GM12891 (cell line): ENCODE measurements at regions not wholly inside any gene's neighbourhood (a gene's known extent, or its start where the extent isn't known, plus 50 kb on each side); places are given as distances from the start of the nearest gene placed in this dataset.

Source experiments
- POLR2A ChIP-seq: IDR thresholded peaks from 2 replicates; pipeline ENCODE4 v1.6.1; 2011; ENCODE audit warnings: low read depth, low read length, control low read depth
- POLR2AphosphoS5 ChIP-seq: IDR thresholded peaks from 2 replicates; pipeline ENCODE4 v1.6.1; 2011; ENCODE audit warnings: low read depth, low read length, control low read depth
- POU2F2 ChIP-seq: IDR thresholded peaks from 2 replicates; pipeline ENCODE4 v1.6.1; 2011; ENCODE audit warnings: low read depth, mild to moderate bottlenecking, control low read depth, low read length, moderate library complexity
- SPI1 ChIP-seq: IDR thresholded peaks from 2 replicates; pipeline ENCODE4 v1.6.1; 2011; ENCODE audit warnings: low read depth, low read length, control low read depth
- TAF1 ChIP-seq: IDR thresholded peaks from 2 replicates; pipeline ENCODE4 v1.6.1; 2011; ENCODE audit warnings: low read depth, low read length, control low read depth

GRCh38 chr3:38996193-38996592, 55.6 kb downstream of the SCN11A start:
- TF ChIP-seq POLR2A (no peak), POLR2AphosphoS5 (no peak), TAF1 (no peak), SPI1 (no peak), POU2F2 (no peak)
